ENCODE measurements at regions not wholly inside any gene's neighbourhood (a gene's known extent, or its start where the extent isn't known, plus 50 kb on each side); places are given as distances from the start of the nearest gene placed in this dataset.
"Not testable (repeated sequence)": the region's sequence is repeated elsewhere in the genome, so short reads cannot be mapped to it uniquely, and the experiment has no call there.

GRCh38 chr19:28437390-28438346 lies 775.3 kb downstream of the UQCRFS1 start:
- H3K27me3 ChIP-seq: peaks cover 0 to 4% of the 10 kb centered on the region in 2 donors
- H3K36me3 ChIP-seq: no peaks in the 10 kb centered on the region
- no peak for DNase-seq (ENCODE audit: low spot score in 2 of 2)
- intact Hi-C loops (cut with DNase I; ENCODE audit: low total_unique reads): no loop called here
- no peaks in the 10 kb centered on the region for H3K9me3 ChIP-seq
- no peak overlapping the region for H3K27ac ChIP-seq
- no peaks in the 10 kb centered on the region for H3K4me1 ChIP-seq
- no peak overlapping the region for H3K4me3 ChIP-seq
- TF ChIP-seq POLR2AphosphoS5 (IDR thresholded peaks at IDR 0.05) (no peak), POLR2A (IDR thresholded peaks at IDR 0.05) (no peak), CTCF (IDR thresholded peaks at IDR 0.05) (no peak)

- intact Hi-C loops (cut with DNase I; ENCODE audit: low total_unique reads): no loop called here
- TF ChIP-seq CTCF (IDR thresholded peaks at IDR 0.05) (no peak), POLR2AphosphoS5 (IDR thresholded peaks at IDR 0.05) (no peak), POLR2A (IDR thresholded peaks at IDR 0.05) (no peak)
- Histone ChIP-seq H3K4me3 (no peak overlapping the region), H3K36me3 (no peaks in the 10 kb centered on the region), H3K4me1 (no peaks in the 10 kb centered on the region), H3K9me3 (no peaks in the 10 kb centered on the region), H3K27ac (no peak overlapping the region), H3K27me3 (peaks cover 0 to 4% of the 10 kb centered on the region in 2 donors)
- no peak for DNase-seq (ENCODE audit: low spot score in 2 of 2)
These were observed 776.6 kb downstream of the UQCRFS1 start for GRCh38 chr19:28436320-28436719.

- no peaks in the 10 kb centered on the region for H3K36me3 ChIP-seq
- peak in 1 of 2 donors; percentile 23 for DNase-seq (ENCODE audit: low spot score in 2 of 2)
These were observed 777.2 kb downstream of the UQCRFS1 start for GRCh38 chr19:28435551-28436271.

GRCh38 chr19:28434794-28435193 lies 778.2 kb downstream of the UQCRFS1 start:
- H3K27ac ChIP-seq; intact Hi-C loops (cut with DNase I; ENCODE audit: low total_unique reads); H3K36me3 ChIP-seq; H3K4me1 ChIP-seq; H3K27me3 ChIP-seq; H3K4me3 ChIP-seq; DNase-seq (ENCODE audit: low spot score in 2 of 2); H3K9me3 ChIP-seq: not testable (repeated sequence)

More at GRCh38 chr19:28435551-28436271, 777.2 kb downstream of the UQCRFS1 start:
- H3K4me1 ChIP-seq: no peaks in the 10 kb centered on the region
- no peaks in the 10 kb centered on the region for H3K9me3 ChIP-seq
- peaks cover 0 to 4% of the 10 kb centered on the region in 2 donors for H3K27me3 ChIP-seq
- peak overlapping the region in 1 of 2 donors; percentile 52 for H3K27ac ChIP-seq
- H3K4me3 ChIP-seq: no peak overlapping the region
- intact Hi-C loops (cut with DNase I; ENCODE audit: low total_unique reads): no loop called here
- TF ChIP-seq POLR2AphosphoS5 (IDR thresholded peaks at IDR 0.05): peak in 1 of 3 donors; percentile 14
- TF ChIP-seq CTCF (IDR thresholded peaks at IDR 0.05): no peak
- TF ChIP-seq POLR2A (IDR thresholded peaks at IDR 0.05): no peak

GRCh38 chr19:28434365-28434764 lies 778.6 kb downstream of the UQCRFS1 start:
- H3K4me3 ChIP-seq; DNase-seq (ENCODE audit: low spot score in 2 of 2); H3K36me3 ChIP-seq; H3K27ac ChIP-seq; intact Hi-C loops (cut with DNase I; ENCODE audit: low total_unique reads); H3K9me3 ChIP-seq; H3K27me3 ChIP-seq; H3K4me1 ChIP-seq: not testable (repeated sequence)

- H3K36me3 ChIP-seq; H3K4me3 ChIP-seq; H3K4me1 ChIP-seq; H3K27ac ChIP-seq; H3K9me3 ChIP-seq; intact Hi-C loops (cut with DNase I; ENCODE audit: low total_unique reads); H3K27me3 ChIP-seq: not testable (repeated sequence)
- DNase-seq (ENCODE audit: low spot score in 2 of 2): peak in 1 of 2 donors; percentile 48
These were observed 779.8 kb downstream of the UQCRFS1 start for GRCh38 chr19:28433166-28433565.
